G401 (cell line): ENCODE measurements at regions not wholly inside any gene's neighbourhood (a gene's known extent, or its start where the extent isn't known, plus 50 kb on each side); places are given as distances from the start of the nearest gene placed in this dataset.

ENCODE experiments used
- DNase-seq: peaks from one replicate; pipeline ENCODE4 v3.0.0-alpha.2; 2015; ENCODE audit warnings: low spot score
- in situ Hi-C: cut with HindIII; loops from 2 replicates; pipeline ENCODE4 v1.10.0; 2016; ENCODE audit warnings: low sequenced_read_pairs, mixed read lengths

DNA sequence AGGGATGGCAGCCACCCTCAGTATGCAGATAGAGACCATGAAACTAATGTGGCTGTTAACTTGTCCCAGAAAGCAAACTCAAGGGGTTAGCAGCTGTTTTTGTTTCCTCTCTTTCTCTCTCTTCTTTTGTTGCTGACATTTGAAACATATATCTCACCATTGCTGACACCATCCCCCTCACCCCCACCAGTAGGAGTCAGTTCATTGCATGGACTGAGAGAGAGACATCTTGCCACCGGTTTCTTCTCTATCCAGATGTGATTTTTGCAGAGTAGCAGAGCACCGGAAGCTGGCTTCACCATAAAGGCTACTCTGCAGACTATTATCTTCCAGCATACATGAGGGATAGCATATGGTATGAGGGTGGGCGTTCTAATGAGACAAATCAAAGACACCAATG lies 177.1 kb upstream of the FRG1 start:
- in situ Hi-C loops, result no loop called here
- no peak for DNase-seq

DNA sequence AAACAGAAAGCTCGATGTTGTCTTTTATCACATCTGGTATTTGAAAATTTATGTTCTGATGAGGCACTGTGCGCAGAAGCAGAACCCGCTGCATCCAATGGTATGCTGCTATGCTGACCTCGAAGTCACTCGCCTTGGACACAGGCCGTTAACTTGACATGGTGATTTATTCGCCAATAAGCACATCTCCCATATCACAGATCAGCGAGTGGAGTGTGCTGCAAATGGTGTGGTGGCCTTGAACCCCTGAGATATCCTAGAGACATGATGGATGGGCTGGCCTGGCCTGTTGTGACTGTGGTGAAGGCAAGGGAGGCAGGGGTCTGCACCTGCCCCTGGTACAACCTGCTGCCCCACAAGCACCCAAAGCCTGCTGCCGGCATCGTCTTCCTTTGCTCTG lies 175.4 kb upstream of the FRG1 start:
- in situ Hi-C loops, result no loop called here
- DNase-seq, result no peak

DNA sequence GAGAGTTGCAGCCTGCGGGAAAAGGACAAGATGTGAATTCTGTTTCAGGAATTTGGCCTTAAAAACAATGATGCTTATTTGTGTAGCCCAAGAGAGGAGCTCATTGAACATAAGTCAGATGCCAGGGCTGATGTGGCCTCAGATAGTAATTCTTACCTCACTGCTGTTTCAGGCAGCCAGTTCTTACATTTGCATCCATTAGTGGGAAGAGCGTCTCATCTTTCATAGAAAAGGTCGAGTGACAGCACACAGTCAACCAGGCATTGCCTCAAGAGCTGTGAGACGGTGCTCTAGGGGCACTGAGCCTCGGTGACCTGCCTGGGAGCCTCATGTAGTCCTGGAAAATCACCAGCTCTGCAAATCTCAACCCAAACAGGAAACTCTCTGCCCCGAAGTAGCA lies 174.9 kb upstream of the FRG1 start:
- in situ Hi-C loops, result no loop called here
- DNase-seq, result no peak

DNA sequence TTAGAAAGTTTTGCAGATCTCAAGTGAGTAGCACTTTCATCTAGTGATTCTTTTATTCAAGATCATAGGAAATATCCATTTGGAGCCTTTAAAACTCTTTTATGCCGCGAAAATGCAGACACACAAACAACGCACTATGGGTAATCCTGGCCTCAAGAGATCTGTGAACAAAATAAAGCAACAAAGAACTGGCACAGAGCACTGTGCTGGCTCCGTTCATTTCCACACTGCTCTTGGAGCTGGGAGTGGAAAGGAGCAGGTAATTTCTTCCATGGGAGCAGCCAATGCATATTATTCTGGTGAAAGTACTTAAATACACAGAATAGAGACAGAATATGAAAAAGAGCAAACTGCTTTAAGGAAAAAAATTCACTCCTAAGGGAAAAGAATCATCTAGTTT lies 172.7 kb upstream of the FRG1 start:
- in situ Hi-C loops, result no loop called here
- DNase-seq, result no peak

DNA sequence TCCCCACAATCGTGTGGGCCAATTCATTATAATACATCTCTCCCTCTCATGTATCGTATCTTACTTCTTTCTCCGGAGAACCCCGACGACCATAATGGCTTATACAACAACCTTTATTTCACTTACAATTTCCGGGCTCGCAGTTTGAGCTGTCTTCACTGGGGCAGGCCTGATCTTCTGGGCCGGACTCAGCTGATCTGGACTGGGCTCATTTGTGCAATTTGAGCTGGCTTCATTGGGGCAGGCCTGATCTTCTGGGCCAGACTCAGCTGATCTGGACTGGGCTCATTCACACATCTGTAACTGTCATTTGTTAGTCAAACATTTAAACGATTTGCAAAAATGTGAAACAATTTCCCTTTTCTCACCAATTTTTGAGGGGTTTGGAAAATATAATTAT lies 171.5 kb upstream of the FRG1 start:
- no peak for DNase-seq
- in situ Hi-C loops, result no loop called here

DNA sequence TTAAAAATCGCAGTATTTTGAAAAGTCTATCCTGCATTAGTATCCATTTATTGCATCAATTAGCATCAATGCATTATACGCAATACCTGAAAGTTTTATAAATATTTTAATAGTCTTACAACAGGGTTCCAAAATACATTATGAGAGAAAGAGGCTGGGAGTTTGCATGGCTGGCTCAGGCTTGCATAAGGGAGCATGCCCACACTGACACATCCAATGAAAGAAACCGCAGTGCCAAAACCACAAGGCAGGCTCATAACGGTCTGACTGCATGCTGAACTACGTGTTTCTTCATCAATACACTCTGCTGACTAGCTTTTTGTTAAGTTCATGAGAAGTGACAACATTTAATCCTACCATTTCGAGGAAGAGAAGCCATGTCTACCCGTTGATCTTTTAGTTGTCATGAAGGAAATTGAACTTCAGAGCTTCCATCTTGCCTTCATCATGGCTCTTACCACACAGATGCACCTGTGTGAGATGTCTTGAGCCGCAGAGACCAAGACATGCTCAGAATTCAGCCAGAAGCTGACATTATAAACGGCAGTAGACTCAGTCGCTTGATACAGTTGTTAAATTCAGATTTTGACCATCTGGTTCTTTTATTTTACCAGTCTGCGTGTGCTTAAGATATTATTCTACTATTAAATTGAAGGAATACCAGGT lies 168.8 kb upstream of the FRG1 start:
- DNase-seq, result no peak
- in situ Hi-C loops, result no loop called here

DNA sequence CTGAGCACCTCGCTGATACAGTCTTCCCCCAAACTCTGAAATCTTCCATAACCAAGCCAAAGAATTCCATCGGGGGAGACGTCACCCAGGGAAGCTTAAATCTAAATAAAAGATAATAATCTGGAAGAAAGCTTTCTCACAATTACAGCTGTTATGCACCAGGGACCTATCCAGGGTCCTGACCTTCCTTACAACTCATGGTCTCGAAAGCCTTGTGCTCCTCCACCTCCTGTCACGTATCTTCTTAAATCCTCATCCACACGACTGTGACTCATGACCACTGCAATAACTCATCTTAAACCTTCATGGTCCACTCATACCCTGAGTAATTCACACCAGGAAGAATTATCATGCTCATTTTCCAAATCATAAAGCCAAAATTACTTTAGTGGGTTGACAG lies 166.8 kb upstream of the FRG1 start:
- DNase-seq, result no peak
- in situ Hi-C loops, result no loop called here

DNA sequence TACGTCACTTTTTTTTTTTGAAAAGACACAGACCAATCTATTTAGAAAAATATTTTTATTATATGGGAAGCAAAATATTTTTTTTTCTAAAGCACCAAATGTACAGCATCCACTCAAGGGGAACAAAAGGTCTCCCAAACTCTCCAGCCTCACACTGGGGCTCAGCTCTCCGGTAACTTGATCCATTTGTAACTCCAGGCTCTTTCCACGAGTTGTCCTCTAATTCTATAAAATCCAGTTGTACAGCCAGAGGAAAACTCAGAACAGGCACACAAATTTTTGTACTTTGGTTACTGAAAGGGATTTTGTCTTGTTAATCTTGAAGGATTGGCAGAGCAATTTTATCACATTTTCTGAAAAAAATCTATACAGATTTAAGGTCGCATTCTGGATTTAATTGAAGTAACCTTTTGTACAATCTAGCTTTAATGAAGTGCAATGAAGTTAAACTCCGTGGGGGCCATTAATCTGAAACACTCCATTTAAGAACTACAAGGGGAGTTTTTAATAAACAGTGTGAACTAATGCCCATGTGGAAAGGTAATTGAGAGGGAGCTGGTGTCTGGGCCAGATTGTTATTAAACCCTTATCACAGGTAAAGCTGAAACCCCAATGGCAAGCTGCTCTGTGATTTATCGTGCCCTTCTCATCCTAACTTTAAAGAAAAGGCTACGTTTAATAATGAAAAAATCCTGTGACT lies 161.2 kb upstream of the FRG1 start:
- DNase-seq, result no peak
- in situ Hi-C loops, result no loop called here

DNA sequence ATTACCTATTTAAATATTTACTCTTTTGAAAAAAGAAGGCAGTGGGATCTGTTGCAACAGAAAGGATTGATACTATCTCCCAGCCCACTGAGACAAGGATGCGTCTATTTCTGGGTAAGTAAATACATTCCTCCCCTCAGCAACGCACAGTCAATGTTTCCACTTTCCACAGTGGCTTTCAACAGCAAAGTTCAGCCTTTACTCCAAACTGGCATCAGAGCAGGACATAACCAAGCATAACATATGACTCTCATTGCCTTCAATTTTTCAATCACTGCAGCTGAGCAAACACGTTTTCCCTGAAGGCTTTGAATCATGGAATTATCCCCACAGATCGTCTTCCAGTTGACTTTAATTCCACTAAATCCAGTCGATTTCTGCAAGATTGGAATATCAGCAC lies 160.3 kb upstream of the FRG1 start:
- DNase-seq, result no peak
- in situ Hi-C loops, result no loop called here

DNA sequence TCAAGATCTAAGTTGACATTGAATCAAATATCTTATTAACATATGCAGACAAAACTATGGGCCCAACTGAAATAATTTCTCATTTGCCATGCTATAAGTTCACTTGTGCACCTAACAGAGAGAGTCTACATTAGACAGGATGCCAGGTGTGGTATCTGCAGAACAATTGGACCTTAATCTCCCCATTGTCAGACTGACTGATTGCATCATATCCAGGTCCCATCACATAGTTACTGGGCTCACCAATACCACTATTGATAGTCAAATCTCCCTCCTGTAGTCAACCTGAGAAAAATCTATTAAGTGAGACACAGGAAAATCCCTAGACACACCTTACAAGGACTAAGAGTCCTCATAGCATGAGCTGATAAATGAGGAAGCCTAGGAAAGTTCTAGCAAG lies 156.0 kb upstream of the FRG1 start:
- in situ Hi-C loops, result no loop called here
- no peak for DNase-seq

DNA sequence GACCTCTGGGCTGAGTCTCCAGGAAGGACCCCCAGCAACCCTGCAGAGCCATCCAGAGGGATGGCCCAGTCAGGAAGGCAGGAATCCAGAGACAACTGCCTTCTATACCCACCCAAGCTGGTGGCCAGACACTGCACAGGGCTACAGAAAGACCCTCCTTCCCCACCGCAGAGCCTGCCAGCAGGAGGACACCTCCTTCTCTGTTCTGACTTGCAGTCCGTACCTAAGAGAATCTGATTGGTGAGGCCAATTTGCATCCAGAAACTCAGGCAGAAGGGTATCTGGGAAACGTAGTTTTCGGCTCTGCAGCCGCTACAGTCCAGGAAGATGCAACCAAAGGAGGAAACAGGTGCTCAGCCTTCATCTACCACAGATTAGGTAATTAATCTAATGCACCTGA lies 155.4 kb upstream of the FRG1 start:
- DNase-seq, result no peak
- in situ Hi-C loops, result no loop called here

DNA sequence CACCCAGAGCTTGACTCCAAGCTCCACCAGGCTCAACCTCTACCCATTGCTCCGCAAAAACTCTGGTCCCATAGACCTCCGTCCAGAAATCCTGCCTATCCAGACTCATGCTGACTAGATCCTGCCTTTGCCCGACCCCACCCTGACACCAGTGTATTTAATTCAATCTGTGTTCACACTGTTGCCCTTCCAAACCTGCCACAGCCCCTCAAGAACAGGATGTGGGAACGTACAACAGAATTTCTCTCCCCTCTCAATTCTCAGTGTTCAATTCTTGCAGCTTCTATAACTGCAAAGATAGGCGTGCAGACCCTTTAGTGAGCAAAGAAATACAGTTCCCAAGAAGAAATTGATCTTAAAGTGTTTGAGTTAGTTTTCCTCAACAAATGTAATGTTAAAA lies 154.2 kb upstream of the FRG1 start:
- DNase-seq, result no peak
- in situ Hi-C loops, result no loop called here

DNA sequence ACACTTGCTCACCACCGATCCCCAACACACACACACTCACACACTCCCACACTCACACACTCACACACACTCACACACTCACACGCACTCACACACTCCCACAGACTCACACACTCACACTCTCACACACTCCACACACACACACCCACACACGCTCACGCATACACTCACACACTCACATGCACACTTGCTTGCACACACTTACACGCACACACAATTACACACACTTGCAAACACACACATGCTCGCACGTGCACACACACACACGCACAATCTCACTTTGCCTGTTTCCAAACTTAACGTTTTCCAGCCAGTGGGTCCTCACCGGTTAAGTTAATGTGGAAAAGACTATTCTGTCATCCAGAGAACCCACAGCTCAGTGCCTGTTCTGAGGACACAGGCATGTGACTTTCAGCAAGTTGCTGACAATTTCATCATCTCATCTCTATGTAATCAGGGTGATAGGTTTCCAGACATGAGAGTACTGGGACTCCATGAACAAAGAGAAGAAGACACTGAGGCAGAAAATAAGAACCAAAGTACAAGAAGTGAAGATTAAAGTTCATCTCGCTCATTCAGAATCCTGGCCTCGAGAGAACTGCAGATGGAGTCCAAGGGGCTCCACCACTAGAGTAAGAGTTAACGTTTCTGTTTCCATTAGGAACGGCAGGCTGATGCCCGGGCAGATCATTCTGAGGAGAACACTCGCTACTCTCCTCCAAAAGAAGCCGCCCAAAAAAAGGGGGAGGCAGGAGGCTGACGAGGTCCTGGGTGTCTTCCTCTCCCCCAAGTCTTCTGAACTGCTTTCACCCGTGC lies 153.2 kb upstream of the FRG1 start:
- in situ Hi-C loops, result no loop called here
- no peak for DNase-seq

DNA sequence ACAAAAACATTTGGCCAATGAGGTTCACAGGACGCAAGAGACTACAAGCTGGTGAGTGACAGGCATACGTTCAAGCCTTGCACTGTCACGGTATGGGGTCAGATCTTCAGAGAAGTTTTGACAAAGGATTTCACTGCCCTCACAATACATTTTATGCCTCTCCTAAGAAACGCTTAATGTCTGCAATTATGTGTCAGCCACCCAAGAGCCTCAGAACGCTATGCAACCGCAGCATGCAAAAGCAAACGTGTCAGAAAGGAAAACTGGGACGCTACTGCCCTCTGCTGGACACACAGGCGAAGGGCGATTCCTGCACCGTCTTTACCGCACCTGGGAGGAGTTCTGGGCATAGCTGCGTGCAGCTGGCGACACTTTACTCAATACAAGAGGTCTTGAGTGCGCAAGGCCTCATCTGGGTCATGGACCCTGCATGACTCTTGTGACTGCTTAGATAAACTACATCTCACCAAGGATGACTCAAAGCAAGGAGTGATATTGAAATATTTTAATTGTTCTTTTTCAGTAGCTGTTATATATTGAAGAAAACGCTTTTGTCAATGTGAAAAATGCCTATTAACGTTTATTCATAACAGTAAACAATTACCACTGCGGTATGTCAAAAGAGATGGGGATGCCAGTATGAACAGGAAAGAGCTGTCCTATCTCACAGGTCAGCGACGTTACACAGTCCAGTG lies 147.6 kb upstream of the FRG1 start:
- in situ Hi-C loops, result no loop called here
- DNase-seq, result peak; percentile 75

DNA sequence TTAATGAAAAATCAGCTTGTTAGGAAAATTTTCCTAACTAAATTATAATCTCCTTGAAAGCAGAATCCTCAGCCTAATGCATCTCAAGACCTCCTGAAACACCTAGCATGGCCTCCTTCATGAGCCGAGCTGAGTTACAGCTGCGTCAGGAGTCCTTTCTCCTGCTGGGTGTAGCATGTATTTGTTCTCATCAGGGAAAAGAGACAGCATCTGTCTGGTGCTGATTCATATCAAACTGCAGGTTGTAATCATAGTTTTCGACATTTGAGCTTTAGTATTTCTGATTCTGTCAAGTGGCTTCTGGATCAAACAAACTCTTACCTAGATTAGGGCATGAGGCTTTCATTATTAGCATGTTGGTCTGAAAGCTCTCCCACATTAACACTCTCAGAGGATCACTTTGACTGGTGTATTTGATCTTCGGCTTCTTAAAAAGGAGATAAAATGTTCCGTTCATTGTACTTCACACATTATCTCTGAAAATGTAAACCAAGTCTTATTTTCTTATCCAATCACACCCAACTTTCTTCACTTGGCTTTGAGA lies 140.1 kb upstream of the FRG1 start:
- no peak for DNase-seq
- in situ Hi-C loops, result no loop called here

DNA sequence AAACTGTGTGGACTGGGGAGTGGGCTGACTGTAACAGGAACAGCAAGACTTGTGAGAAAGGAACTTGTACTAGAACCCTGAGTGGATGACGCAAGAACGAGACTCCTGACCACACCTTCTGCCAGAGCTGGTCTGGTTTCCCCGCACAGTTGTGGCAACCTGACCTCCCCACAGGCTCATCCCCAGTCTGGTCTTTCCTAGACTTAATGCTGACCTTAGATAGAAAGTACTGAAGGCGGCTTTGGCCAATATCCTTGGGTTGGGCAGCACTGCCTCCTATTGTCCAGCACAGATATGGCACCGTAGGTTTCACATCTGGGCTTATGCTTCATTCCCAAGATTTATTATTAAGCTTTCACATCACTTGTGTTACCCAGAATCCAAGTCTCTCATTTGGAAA lies 137.8 kb upstream of the FRG1 start:
- in situ Hi-C loops, result no loop called here
- no peak for DNase-seq

DNA sequence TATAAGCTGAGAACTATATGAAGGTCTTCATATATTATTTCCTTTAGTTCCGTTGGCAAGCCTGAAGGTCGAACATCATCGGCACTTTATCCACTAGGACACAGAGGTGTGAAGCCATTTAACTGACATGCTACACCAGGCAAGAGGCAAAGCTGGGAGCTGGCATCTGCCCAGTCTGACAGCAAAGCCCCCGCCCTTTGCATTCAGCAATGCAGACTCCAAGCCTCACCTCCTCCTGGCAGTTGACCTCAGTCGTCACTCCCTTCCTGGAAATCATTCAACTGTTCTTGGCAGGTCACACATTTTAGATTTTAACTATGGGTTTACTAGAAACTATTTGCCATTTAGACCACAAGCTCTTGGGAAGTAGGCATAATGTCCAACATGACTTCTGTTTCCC lies 135.8 kb upstream of the FRG1 start:
- in situ Hi-C loops, result no loop called here
- DNase-seq, result no peak

DNA sequence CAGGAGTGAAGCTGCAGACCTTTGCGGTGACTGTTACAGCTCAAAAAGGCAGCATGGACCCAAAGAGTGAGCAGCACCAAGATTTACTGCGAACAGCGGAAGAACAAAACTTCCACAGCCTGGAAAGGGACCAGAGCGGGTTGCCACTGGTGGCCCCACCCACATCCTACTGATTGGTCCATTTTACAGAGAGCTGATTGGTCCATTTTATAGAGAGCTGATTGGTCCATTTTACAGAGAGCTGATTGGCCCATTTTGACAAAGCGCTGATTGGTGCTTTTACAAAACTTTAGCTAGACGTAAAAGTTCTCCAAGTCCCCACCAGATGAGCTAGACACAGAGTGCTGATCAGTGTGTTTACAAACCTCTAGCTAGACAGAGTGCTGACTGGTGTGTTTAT lies 134.2 kb upstream of the FRG1 start:
- no peak for DNase-seq
- in situ Hi-C loops, result no loop called here

DNA sequence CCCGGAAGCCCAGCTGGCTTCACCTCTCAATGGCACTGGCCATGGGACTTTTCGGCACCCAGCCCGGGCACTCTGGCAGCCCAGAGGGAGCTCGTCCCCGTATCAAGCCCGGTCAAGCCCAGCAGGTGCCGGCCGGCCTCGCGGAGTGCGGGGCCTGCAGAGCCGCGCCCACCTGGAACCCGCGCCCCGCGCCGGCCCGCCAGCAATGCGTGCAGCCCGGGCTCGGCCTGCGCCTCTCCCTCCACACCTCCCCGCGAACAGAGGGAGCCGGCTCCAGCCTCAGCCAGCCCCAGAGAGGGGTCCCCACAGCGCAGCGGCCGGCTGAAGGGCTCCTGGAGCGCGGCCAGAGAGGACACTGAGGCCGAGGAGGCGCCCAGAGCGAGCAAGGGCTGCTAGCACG lies 133.6 kb upstream of the FRG1 start:
- in situ Hi-C loops, result no loop called here

DNA sequence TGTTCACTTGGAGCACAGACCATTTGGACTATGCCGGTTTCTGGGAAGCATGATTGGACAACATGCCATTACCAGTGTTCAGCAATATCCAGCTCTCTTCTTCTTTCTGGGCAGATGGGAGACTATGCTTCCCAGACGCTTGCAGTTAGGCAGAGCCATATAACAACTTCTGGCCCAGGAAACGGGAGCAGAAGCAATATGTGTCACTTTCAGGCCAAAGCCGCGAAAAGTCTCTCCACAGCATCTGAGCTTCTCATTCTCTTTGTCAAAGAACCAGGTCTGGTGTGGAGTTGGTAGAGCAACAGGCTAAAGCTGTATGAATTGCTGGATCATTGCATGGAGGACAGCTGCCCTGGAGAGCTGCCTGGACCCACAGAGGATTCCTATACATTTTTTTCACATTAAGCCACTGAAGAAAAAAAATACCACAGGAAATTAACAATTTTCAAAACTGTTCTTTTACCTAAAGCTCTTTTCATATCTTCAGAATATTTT lies 131.4 kb upstream of the FRG1 start:
- in situ Hi-C loops, result no loop called here
- no peak for DNase-seq

More for the DNA sequence above, 133.6 kb upstream of the FRG1 start:
- DNase-seq, result no peak
